ENCODE measurements at regions not wholly inside any gene's neighbourhood (a gene's known extent, or its start where the extent isn't known, plus 50 kb on each side); places are given as distances from the start of the nearest gene placed in this dataset.

GRCh38 chr12:76946446-76946845 is 67.6 kb upstream of the CSRP2 start:
- Histone ChIP-seq H4K20me1 (replicated peaks; ENCODE audit: insufficient read depth) (no peaks in the 10 kb centered on the region), H3K4me2 (no peak overlapping the region), H2AFZ (no peak overlapping the region), H3K79me2 (replicated peaks; ENCODE audit: insufficient read depth) (no peaks in the 10 kb centered on the region), H3K4me3 (no peak overlapping the region), H3F3A (replicated peaks; ENCODE audit: low read depth) (no peaks in the 10 kb centered on the region), H3K27me3 (ENCODE audit: insufficient read depth) (no peaks in the 10 kb centered on the region), H3K4me1 (ENCODE audit: insufficient read depth) (no peaks in the 10 kb centered on the region), H3K36me3 (ENCODE audit: insufficient read depth) (no peaks in the 10 kb centered on the region), H3K27ac (ENCODE audit: low read depth) (no peak overlapping the region), H3K9me2 (ENCODE audit: insufficient read depth) (0 out of 2 replicates have a peak, but pooled peaks cover 5% of the 10 kb centered on the region)
- TF ChIP-seq NANOG (IDR thresholded peaks at IDR 0.05; ENCODE audit: borderline replicate concordance) (no peak), REST (IDR thresholded peaks at IDR 0.05; ENCODE audit: unreplicated experiment) (no peak), CTCF (conservative IDR thresholded peaks at IDR 0.05; ENCODE audit: low read depth in 2 of 2) (no peak), ZNF462 (CRISPR knock-in tag; IDR thresholded peaks at IDR 0.05) (no peak)
- H3K4me3 Mint-ChIP-seq = no peak overlapping the region
- DNase-seq (ENCODE audit: low spot score) (no peak), ATAC-seq (no peak)
- no peaks in the 10 kb centered on the region for H3K36me3 Mint-ChIP-seq (ENCODE audit: low read depth)
- H3K27me3 Mint-ChIP-seq (ENCODE audit: insufficient read depth, low read depth, poor library complexity) = peaks cover 2% of the 10 kb centered on the region
- no peak overlapping the region for H3K27ac Mint-ChIP-seq
- no peaks in the 10 kb centered on the region for H3K4me1 Mint-ChIP-seq
- H3K9me3 Mint-ChIP-seq = no peaks in the 10 kb centered on the region
